Activated CD8-positive, alpha-beta memory T cell treated with anti-CD3 and anti-CD28 coated beads, Interleukin-2, amount 50 U/mL, for 1 hour (primary cell): ENCODE measurements at regions not wholly inside any gene's neighbourhood (a gene's known extent, or its start where the extent isn't known, plus 50 kb on each side); places are given as distances from the start of the nearest gene placed in this dataset.
"Not testable (repeated sequence)": the region's sequence is repeated elsewhere in the genome, so short reads cannot be mapped to it uniquely, and the experiment has no call there.

Experiments used
- DNase-seq: peaks from one replicate; pipeline ENCODE4 v3.0.0-alpha.2; 2020; ENCODE audit errors: extremely low read depth

GRCh38 chr16:29130131-29130711 lies 145.4 kb downstream of the LAT start:
- not testable (repeated sequence) for DNase-seq

GRCh38 chr16:29129458-29130038 lies 144.7 kb downstream of the LAT start:
- not testable (repeated sequence) for DNase-seq

DNA sequence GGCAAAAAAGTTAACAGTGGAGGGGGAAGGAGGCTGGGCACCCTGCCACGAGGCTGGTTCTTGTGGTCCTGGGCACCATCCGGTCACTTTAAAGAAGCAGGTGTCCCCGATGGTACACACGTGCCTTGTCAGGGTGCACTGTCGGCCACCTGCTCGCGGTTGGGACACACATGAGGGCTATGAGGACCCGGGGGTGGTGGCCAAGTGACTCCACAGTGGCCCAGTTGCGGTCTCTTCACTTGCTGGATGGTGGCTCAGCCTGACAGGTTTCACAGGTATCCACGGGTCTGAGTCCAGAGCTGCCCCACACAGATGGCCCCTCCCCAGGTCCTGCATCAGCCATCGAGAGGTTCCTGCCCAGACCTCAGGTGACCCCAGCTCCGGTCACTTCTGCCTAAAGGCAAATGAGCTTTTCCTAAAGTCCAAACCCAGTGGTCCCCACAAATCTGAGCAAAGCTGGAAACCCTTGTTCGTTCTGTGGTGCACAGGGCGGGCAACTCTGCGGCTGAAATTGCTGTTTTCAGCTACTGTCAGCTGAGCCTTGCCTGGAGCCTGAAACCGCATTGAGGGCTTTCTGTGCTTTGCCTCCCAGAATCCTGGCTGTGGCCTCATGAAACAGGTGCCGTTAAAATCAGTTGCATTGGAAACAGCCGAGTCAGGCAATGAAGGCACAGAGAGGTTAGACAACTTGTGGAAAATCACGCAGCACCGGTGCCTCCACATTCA lies 144.0 kb downstream of the LAT start:
- not testable (repeated sequence) for DNase-seq

DNA sequence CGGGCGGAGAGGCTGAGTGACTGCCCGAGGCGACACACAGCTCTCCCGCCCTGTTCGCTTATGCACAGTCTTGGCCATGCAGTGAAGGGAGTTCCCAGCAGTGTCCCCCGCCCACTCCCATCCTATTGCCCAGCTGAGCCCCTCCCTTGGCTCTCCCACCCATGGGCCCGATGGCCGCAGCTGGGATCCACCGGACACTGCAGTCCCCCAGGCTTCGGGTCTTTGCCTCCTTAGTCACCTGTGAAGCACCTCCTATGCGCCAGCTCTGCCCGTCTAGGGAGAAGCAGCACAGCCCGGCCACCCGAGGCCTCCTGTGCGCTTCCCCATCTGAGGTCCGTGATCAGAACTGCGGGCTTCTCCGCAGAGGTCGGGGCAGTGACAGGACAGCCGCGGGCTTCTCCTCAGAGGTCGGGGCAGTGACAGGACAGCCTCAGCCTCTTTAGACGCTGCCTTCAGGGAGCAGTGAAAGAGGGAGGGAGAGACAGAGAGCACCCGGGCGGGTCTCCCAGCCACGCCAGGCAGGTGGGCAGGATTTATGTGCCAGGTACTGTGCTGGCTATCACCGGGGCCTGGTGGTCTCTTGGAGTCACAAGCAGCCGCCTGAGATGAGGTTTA lies 143.1 kb downstream of the LAT start:
- DNase-seq: not testable (repeated sequence)

GRCh38 chr16:29126616-29127015 lies 141.8 kb downstream of the LAT start:
- DNase-seq: no peak

DNA sequence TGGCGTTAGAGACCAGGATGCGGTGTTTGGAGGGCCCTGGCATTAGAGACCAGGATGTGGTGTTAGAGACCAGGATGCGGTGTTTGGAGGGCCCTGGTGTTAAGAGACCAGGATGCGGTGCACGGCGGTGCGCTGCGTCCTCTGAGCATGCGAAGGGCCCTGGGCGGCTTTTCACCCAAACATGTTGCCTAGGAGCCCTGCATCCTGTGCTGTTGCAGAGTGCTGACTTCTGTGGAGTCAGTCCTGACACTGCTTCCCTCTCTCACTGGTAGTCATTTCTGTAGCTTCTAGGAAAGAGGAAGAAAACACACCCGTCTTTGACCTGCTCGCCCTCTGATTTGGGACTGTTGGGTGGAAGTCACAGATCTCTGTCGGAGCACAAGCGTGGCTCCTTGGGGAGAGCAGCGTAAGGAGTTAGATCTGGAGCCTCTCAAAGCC lies 141.2 kb downstream of the LAT start:
- no peak for DNase-seq

GRCh38 chr16:29124828-29125227 lies 140.0 kb downstream of the LAT start:
- DNase-seq: no peak

DNA sequence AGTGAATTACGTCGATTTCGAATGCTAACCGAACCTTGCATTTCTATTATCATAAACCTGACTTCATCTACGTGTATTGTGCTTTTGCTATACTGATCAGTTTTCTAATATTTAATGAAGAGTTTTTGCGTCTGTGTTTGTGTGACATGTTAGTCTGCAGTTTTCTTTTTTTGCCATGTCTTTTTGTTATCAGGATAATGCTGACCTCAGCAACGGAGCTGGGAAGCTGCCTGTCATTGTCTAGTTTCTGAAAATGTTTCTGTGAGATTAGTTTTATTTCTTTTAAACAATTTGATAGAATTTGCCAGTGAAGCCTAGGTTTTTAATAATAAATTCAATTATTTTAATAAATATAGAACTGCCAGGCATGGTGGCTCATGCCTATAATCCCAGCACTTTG lies 139.3 kb downstream of the LAT start:
- DNase-seq: not testable (repeated sequence)

DNA sequence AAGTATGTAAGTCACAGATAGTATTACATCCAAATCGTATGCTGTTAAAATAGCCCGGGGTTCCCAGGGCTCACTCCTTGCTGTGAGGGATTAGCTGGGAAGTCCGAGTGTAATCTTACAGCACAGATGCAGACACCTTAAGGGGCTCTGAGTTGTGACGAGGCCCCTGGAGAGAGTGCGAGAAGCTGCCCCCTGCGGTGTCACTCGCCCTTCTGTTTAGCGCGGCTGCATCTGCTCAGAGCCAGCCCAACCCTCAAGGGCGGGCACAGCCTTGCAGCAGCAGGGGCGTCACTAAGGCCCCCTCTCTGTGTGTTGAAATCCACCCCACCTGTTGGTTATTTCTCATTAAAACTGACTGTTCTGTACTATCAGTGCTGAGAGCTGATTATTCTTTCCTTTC lies 135.8 kb downstream of the LAT start:
- DNase-seq: not testable (repeated sequence)

GRCh38 chr16:29118301-29118957 lies 133.6 kb downstream of the LAT start:
- DNase-seq: not testable (repeated sequence)

DNA sequence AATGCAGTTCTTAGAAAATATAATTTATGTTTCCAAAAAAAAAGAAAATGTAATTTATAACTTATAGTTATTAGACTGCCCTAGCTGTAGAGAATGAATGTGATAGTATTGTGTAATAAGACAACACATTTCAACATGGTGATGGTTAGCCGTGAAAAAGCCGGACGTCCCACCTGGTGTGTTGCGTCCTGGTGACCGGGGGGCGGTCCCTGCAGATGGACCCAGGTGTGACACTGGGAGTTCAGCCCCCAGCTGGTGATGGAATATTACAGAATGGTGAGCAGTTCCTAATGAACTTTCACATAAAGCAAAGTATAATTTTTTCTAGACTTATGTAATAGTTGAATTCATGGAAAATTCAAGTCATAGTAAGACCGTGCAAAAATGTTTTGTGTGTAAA lies 132.8 kb downstream of the LAT start:
- no peak for DNase-seq

GRCh38 chr16:29116980-29117379 lies 132.1 kb downstream of the LAT start:
- DNase-seq: no peak

GRCh38 chr16:29116207-29116606 lies 131.4 kb downstream of the LAT start:
- DNase-seq: not testable (repeated sequence)

DNA sequence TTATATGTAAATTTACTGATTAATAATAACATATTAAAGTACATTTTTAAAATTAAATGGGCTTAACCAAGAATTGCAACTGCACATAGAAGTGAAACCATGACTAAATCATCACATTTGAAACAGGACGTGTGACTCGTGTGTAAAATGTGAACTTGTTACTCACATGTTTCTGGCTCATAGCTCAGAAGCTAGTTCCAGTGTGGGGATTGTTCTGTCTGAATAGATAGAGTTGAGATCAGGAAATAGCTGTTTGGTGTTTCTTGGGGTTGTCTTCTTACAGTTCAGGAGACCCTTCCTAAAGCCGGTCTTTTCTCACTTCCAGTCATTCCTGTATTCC lies 130.9 kb downstream of the LAT start:
- not testable (repeated sequence) for DNase-seq

- not testable (repeated sequence) for DNase-seq
Observed at GRCh38 chr16:29114989-29115801, 130.3 kb downstream of the LAT start.

DNA sequence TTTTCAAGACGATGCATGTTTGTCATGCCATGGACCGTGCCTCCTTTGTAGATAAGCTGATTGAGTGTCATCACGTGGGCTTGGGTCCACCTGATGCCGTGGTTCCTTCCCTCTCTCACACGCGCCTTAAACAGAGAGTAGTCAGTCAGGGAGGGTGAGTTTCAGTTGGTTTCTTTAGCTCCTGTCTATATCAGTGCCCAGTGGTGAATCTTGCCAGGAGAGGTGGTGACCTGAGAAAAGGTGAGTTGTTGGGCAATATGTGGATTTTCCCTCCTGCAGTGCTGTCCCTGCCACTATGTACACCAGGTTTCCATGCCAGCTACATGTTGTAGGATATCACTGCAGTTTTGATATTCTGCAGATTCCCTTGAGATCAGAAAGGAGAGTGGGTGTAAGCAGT lies 129.7 kb downstream of the LAT start:
- DNase-seq: no peak

DNA sequence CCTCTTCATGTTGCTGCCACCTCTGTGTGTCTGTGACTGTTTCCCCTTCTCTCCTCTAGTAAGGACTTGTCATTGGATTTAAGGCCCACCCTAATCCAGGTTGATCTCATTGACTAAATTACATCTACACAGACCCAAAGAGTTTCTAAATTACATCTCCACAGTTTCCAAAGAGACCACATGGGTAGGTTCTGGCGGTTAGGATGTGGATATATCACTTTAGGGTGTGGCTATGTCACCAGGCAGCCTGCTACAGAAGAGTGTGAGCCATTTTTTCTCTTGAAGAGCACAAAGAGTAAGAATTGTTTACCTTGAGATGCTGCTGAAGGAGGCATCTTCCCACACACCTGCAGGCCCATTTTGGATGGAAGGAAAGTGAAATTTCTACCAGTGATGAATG lies 128.6 kb downstream of the LAT start:
- not testable (repeated sequence) for DNase-seq

GRCh38 chr16:29112755-29113347 lies 128.0 kb downstream of the LAT start:
- DNase-seq: no peak

GRCh38 chr16:29111901-29112680 lies 127.2 kb downstream of the LAT start:
- not testable (repeated sequence) for DNase-seq

DNA sequence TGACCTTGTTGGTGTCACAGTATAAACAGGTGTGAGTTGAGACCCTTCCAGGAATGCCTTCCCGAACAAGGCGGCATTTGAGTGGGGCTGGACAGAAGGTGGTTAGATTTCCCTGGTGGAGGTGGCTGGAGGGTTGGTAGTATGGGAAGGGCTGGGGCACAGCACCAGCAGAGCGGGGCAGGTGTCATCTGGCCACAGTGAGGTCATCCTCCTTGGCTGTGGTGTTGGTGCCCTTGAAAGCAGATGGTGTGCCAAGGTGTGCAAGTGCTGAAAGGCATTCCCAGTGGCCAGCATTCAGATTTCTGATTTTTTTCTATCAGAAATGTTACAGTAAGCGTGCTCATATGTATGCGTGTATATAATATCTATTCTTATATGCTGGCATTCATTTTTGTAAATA lies 126.6 kb downstream of the LAT start:
- DNase-seq: no peak
